ENCODE measurements at regions not wholly inside any gene's neighbourhood (a gene's known extent, or its start where the extent isn't known, plus 50 kb on each side); places are given as distances from the start of the nearest gene placed in this dataset.

DNA sequence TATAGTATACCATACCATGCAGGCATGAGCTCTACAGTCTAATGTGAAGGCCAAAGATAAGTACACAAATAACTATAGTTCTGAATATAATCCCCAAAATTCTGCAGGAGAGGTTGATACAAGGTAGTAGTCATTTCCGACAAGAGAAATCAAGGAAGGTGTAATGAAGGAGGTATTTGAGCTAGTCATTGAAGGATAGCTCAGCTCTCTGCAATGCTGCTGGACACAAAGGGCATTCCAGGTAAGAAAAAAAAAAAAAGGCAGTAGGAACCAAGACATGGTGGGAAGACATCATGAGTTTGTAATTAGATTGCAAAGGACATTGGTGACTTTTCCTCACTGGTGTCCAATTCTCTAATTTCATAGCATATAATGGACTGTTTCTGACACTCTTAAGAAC is 285.3 kb downstream of the AHR start:
- no peak for TF ChIP-seq POLR2A (IDR thresholded peaks at IDR 0.05)
- no peak for TF ChIP-seq CTCF (IDR thresholded peaks at IDR 0.05)

All from tibial nerve (tissue), 3 donors.